ENCODE measurements at regions not wholly inside any gene's neighbourhood (a gene's known extent, or its start where the extent isn't known, plus 50 kb on each side); places are given as distances from the start of the nearest gene placed in this dataset.

- Histone ChIP-seq H3K9me3 (no peaks in the 10 kb centered on the region), H3K27ac (no peak overlapping the region), H3K4me3 (no peak overlapping the region), H3K4me2 (no peak overlapping the region), H3K4me1 (no peaks in the 10 kb centered on the region)
- ChIA-PET CTCF (no interaction called here), POLR2A (no interaction called here)
- TF ChIP-seq BHLHE40 (IDR thresholded peaks at IDR 0.05; ENCODE audit: low read depth, low read length) (no peak), ZNF302 (CRISPR knock-in tag; IDR thresholded peaks at IDR 0.05) (no peak), EP300 (IDR thresholded peaks at IDR 0.05) (no peak), MAFK (IDR thresholded peaks at IDR 0.05; ENCODE audit: partially characterized antibody) (no peak), CHD2 (IDR thresholded peaks at IDR 0.05; ENCODE audit: low read length, partially characterized antibody) (no peak), HOXA7 (CRISPR knock-in tag; IDR thresholded peaks at IDR 0.05) (no peak), SREBF2 (IDR thresholded peaks at IDR 0.05) (no peak), RFX5 (IDR thresholded peaks at IDR 0.05) (no peak), EHMT2 (IDR thresholded peaks at IDR 0.05; ENCODE audit: low read depth) (no peak)
- DNase-seq (ENCODE audit: low read depth in 1 of 2, low spot score in 1 of 2): no peak
- ATAC-seq: no peak
- no peak for FAIRE-seq
- WGBS (ENCODE audit: missing lambda C conversion rate): 69% methylated on average over 10 of the region's 15 CpGs
Measured at GRCh38 chr4:156198511-156198910, 244.8 kb upstream of the CTSO start.

DNA sequence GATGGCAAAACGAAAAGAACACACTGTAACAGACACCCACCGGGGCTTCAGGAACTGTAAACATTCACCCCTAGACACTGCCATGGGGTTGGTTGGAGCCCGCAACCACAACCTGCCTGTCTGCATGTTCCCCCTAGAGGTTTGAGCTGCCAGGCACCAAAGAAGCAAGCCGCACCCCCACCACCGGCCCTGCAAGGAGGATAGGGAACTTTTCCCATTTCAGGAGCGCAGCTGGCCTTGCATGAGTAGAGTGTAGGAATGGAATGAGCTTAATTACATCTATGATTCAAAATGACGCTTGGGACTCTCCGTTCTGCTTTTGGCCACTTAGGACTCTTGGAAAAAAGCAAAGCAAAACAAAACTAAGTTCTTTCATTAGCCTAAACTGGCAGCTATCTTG lies 243.6 kb upstream of the CTSO start:
- DNase-seq (ENCODE audit: low read depth in 1 of 2, low spot score in 1 of 2): no peak
- no peak for TF ChIP-seq RARB (CRISPR knock-in tag; IDR thresholded peaks at IDR 0.05)
- no peak for TF ChIP-seq ZNF302 (CRISPR knock-in tag; IDR thresholded peaks at IDR 0.05)
- no peak for TF ChIP-seq FOXS1 (CRISPR knock-in tag; IDR thresholded peaks at IDR 0.05)
- TF ChIP-seq, protein P1, sequence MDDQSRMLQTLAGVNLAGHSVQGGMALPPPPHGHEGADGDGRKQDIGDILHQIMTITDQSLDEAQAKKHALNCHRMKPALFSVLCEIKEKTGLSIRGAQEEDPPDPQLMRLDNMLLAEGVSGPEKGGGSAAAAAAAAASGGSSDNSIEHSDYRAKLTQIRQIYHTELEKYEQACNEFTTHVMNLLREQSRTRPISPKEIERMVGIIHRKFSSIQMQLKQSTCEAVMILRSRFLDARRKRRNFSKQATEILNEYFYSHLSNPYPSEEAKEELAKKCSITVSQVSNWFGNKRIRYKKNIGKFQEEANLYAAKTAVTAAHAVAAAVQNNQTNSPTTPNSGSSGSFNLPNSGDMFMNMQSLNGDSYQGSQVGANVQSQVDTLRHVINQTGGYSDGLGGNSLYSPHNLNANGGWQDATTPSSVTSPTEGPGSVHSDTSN (IDR thresholded peaks at IDR 0.05): no peak
- no peak for TF ChIP-seq SMC3 (IDR thresholded peaks at IDR 0.05)
- TF ChIP-seq CTCF (IDR thresholded peaks at IDR 0.05): no peak
- no peak for TF ChIP-seq EHMT2 (IDR thresholded peaks at IDR 0.05; ENCODE audit: low read depth)
- TF ChIP-seq MAFK (IDR thresholded peaks at IDR 0.05; ENCODE audit: partially characterized antibody): no peak
- TF ChIP-seq JUNB (IDR thresholded peaks at IDR 0.05): no peak
- TF ChIP-seq, protein P2, sequence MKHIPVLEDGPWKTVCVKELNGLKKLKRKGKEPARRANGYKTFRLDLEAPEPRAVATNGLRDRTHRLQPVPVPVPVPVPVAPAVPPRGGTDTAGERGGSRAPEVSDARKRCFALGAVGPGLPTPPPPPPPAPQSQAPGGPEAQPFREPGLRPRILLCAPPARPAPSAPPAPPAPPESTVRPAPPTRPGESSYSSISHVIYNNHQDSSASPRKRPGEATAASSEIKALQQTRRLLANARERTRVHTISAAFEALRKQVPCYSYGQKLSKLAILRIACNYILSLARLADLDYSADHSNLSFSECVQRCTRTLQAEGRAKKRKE (CRISPR knock-in tag; IDR thresholded peaks at IDR 0.05; ENCODE audit: low read depth): no peak
- TF ChIP-seq CBX2 (IDR thresholded peaks at IDR 0.05; ENCODE audit: borderline replicate concordance, low read depth): no peak
- no peak for TF ChIP-seq KDM1A (IDR thresholded peaks at IDR 0.05; ENCODE audit: low read depth)
- no peak for TF ChIP-seq HEYL (CRISPR knock-in tag; IDR thresholded peaks at IDR 0.05)
- no peak for TF ChIP-seq SREBF2 (IDR thresholded peaks at IDR 0.05)
- TF ChIP-seq GATA3 (IDR thresholded peaks at IDR 0.05; ENCODE audit: borderline replicate concordance): no peak
- H3K4me2 ChIP-seq: no peak overlapping the region
- no peak overlapping the region for H3K4me3 ChIP-seq
- H3K4me1 ChIP-seq: no peaks in the 10 kb centered on the region
- FAIRE-seq: no peak
- CTCF ChIA-PET: no interaction called here
- no peak overlapping the region for H3K27ac ChIP-seq
- WGBS (ENCODE audit: missing lambda C conversion rate): 57% methylated on average over 7 of the region's 8 CpGs
- ATAC-seq: no peak
- POLR2A ChIA-PET: no interaction called here
- H3K9me3 ChIP-seq: no peaks in the 10 kb centered on the region

GRCh38 chr4:156196722-156197121 lies 243.1 kb upstream of the CTSO start:
- H3K4me1 ChIP-seq: no peaks in the 10 kb centered on the region
- no peaks in the 10 kb centered on the region for H3K9me3 ChIP-seq
- ATAC-seq (no peak), DNase-seq (ENCODE audit: low read depth in 1 of 2, low spot score in 1 of 2) (no peak), FAIRE-seq (no peak)
- no peak for TF ChIP-seq SREBF2 (IDR thresholded peaks at IDR 0.05)
- TF ChIP-seq MAZ (IDR thresholded peaks at IDR 0.05; ENCODE audit: borderline replicate concordance, low read depth, low read length): no peak
- no peak for TF ChIP-seq KDM1A (IDR thresholded peaks at IDR 0.05; ENCODE audit: low read depth)
- no peak for TF ChIP-seq NPAS2 (CRISPR knock-in tag; IDR thresholded peaks at IDR 0.05; ENCODE audit: borderline replicate concordance)
- no peak for TF ChIP-seq E2F6 (IDR thresholded peaks at IDR 0.05; ENCODE audit: borderline replicate concordance, low read depth)
- TF ChIP-seq, protein P3, sequence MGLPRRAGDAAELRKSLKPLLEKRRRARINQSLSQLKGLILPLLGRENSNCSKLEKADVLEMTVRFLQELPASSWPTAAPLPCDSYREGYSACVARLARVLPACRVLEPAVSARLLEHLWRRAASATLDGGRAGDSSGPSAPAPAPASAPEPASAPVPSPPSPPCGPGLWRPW (IDR thresholded peaks at IDR 0.05): no peak
- TF ChIP-seq FOSB (CRISPR knock-in tag; IDR thresholded peaks at IDR 0.05): no peak
- TF ChIP-seq CBX2 (IDR thresholded peaks at IDR 0.05; ENCODE audit: borderline replicate concordance, low read depth): no peak
- TF ChIP-seq KDM5A (IDR thresholded peaks at IDR 0.05): no peak
- no peak overlapping the region for H3K4me3 ChIP-seq
- 56% methylated on average over 7 of the region's 7 CpGs for WGBS (ENCODE audit: missing lambda C conversion rate)
- POLR2A ChIA-PET: no interaction called here
- CTCF ChIA-PET: no interaction called here
- H3K4me2 ChIP-seq: no peak overlapping the region
- H3K27ac ChIP-seq: no peak overlapping the region

Data from A549 (cell line).